Body of pancreas (tissue), 4 donors: ENCODE measurements at regions not wholly inside any gene's neighbourhood (a gene's known extent, or its start where the extent isn't known, plus 50 kb on each side); places are given as distances from the start of the nearest gene placed in this dataset.

ENCODE experiments used
- POLR2A ChIP-seq, 3 donors: fragments of 450-650 bp; IDR thresholded peaks; one replicate each; pipeline ENCODE4 v1.6.1; 2016; ENCODE audit warnings: antibody characterized with exemption in 3 of 3, mild to moderate bottlenecking in 2 of 3
- TF ChIP-seq, protein P1 (sequence below), 7 experiments: fragments of 450-650 bp in 4 of 7; fragments of 200-600 bp in 3 of 7; sonication (generic) in 3 of 7; IDR thresholded peaks; one replicate each; pipeline ENCODE4 v1.5.1; 2016 to 2019; ENCODE audit warnings: antibody characterized with exemption in 7 of 7

DNA sequence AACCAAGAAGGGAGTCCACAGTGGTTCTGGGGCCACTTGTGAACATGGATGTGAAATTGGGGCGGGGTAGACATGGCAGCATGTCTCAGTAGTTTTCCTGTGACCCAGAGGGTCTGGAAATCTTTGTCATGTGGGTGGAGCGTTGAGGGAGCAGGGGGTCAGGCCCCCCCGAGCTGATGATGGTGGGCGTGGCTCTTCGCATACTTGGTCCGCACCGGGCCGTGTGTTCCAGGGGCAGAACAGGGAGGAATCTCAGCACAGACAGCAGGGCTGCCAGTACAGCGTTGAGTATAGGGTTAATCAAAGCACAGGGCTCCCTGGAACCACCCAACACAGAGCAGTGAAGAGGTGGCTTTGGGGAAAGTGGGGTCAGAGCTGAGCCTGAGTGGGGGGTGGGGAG, 267.5 kb downstream of the SEC14L1 start:
- no peak for TF ChIP-seq POLR2A (IDR thresholded peaks at IDR 0.05)
- TF ChIP-seq, protein P1, sequence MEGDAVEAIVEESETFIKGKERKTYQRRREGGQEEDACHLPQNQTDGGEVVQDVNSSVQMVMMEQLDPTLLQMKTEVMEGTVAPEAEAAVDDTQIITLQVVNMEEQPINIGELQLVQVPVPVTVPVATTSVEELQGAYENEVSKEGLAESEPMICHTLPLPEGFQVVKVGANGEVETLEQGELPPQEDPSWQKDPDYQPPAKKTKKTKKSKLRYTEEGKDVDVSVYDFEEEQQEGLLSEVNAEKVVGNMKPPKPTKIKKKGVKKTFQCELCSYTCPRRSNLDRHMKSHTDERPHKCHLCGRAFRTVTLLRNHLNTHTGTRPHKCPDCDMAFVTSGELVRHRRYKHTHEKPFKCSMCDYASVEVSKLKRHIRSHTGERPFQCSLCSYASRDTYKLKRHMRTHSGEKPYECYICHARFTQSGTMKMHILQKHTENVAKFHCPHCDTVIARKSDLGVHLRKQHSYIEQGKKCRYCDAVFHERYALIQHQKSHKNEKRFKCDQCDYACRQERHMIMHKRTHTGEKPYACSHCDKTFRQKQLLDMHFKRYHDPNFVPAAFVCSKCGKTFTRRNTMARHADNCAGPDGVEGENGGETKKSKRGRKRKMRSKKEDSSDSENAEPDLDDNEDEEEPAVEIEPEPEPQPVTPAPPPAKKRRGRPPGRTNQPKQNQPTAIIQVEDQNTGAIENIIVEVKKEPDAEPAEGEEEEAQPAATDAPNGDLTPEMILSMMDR (IDR thresholded peaks at IDR 0.05), result no peak
